ENCODE measurements at regions not wholly inside any gene's neighbourhood (a gene's known extent, or its start where the extent isn't known, plus 50 kb on each side); places are given as distances from the start of the nearest gene placed in this dataset.

DNA sequence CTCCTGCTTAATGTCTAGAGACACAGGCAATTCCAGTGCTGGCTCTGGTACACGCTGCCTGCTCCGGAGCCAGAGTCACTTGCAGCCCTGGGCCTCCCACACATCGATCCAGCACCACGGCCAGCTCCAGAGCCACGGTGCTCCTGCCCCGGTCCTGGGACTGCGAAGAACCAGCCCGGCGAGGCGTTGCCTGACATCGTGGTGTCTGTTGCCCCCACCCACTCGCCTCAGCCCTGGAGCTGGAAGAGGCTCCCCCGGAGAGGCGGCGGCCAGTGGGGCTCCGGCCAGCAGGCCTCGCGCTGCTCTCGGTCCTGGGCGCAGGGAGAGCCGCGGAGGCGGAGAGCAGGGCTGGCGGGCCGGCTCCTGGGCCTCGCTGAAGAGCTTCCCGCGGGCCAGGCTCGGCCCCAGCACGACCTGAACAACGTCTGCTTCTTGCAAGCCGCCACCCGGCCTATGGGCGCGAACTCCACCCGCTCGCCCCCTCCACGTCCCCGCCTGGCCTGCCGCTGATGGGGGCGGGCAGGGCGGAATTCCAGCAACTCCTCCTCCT, 364.8 kb downstream of the CEP170 start:
- H3K79me1 ChIP-seq (ENCODE audit: low read depth, low read length): no peaks in the 10 kb centered on the region
- H3K27ac ChIP-seq (ENCODE audit: low read depth, low read length): no peak overlapping the region
- H3K4me1 ChIP-seq (replicated peaks in 1 of 4; ENCODE audit: control insufficient read depth in 3 of 4, insufficient read depth in 4 of 4, low read length in 3 of 4): peaks cover 0 to 2% (median 0%) of the 10 kb centered on the region in 4 experiments; a peak in 1 of 7 replicates
- no peaks in the 10 kb centered on the region for H3K36me3 ChIP-seq (ENCODE audit: control insufficient read depth in 2 of 4, insufficient read depth in 4 of 4, low read length in 3 of 4)
- no peak overlapping the region for H4K5ac ChIP-seq (ENCODE audit: insufficient read length, low read depth, low read length)
- no peak overlapping the region for H2AK5ac ChIP-seq (ENCODE audit: low read depth, low read length)
- 0 out of 2 replicates have a peak, but pooled peaks cover 3% of the 10 kb centered on the region for H3K23me2 ChIP-seq (ENCODE audit: low read depth, low read length)
- H3K56ac ChIP-seq (replicated peaks; ENCODE audit: insufficient read length, low read depth, low read length): no peak overlapping the region
- H2BK20ac ChIP-seq (ENCODE audit: low read length): no peak overlapping the region
- H2BK5ac ChIP-seq (ENCODE audit: low read depth, low read length): no peak overlapping the region
- no peak overlapping the region for H4K8ac ChIP-seq (ENCODE audit: extremely low read depth, insufficient read depth, low read length)
- no peak overlapping the region for H3K14ac ChIP-seq (ENCODE audit: insufficient read length)
- H2BK15ac ChIP-seq (ENCODE audit: low read length): no peak overlapping the region
- ChIA-PET POLR2A (ENCODE audit: partially characterized antibody) (no interaction called here), CTCF (ENCODE audit: partially characterized antibody) (no interaction called here)
- no peaks in the 10 kb centered on the region for H3K79me2 ChIP-seq (ENCODE audit: control insufficient read depth in 1 of 2, insufficient read depth in 2 of 2, low read length in 2 of 2)
- H4K20me1 ChIP-seq (replicated peaks in 1 of 2; ENCODE audit: control insufficient read depth in 1 of 2, insufficient read depth in 2 of 2, low read length in 2 of 2): no peaks in the 10 kb centered on the region
- no peak overlapping the region for H3K4ac ChIP-seq (replicated peaks; ENCODE audit: insufficient read length, low read depth, low read length)
- H3K4me2 ChIP-seq (ENCODE audit: insufficient read depth in 1 of 2, low read depth in 2 of 2, low read length in 2 of 2): peak overlapping the region; percentile 20 to 78; a peak in 3 of 4 replicates
- no peak overlapping the region for H3K18ac ChIP-seq (ENCODE audit: extremely low read depth, low read length)
- no peak overlapping the region for H3K9ac ChIP-seq (replicated peaks in 1 of 4; ENCODE audit: extremely low read depth in 1 of 4, low read depth in 3 of 4, low read length in 3 of 4)
- H3K4me3 ChIP-seq (ENCODE audit: extremely low read depth in 1 of 4, insufficient read depth in 2 of 4, low read depth in 3 of 4, low read length in 4 of 4): peak overlapping the region in 1 of 4 experiments; percentile 51; a peak in 4 of 8 replicates
- DNase-seq (ENCODE audit: low read depth in 1 of 2, low spot score in 2 of 2): peak; percentile 51 to 87
- H2AFZ ChIP-seq (ENCODE audit: low read length): no peak overlapping the region
- H4K91ac ChIP-seq (replicated peaks; ENCODE audit: insufficient read length, low read length): no peak overlapping the region
- no peak overlapping the region for H2BK120ac ChIP-seq (replicated peaks; ENCODE audit: low read depth, low read length)
- FAIRE-seq: no peak
- 11% methylated on average over 9 of the region's 42 CpGs; no CpG with 5 or more reads in 1 of the 2 experiments for WGBS, 2 experiments (ENCODE audit: extremely low coverage in 1 of 2, insufficient coverage in 1 of 2, insufficient read length in 1 of 2, insufficient replicate concordance in 2 of 2, low coverage in 1 of 2, low lambda C conversion rate in 2 of 2, missing lambda C conversion rate in 1 of 2)
- no peak overlapping the region for H2BK12ac ChIP-seq (ENCODE audit: low read depth, low read length)
- no peak overlapping the region for H3K23ac ChIP-seq (ENCODE audit: insufficient read length)
- no peaks in the 10 kb centered on the region for H3K27me3 ChIP-seq (replicated peaks in 1 of 4; ENCODE audit: control insufficient read depth in 3 of 4, extremely low read depth in 1 of 4, insufficient read depth in 3 of 4, low read length in 3 of 4)
- no peaks in the 10 kb centered on the region for H3K9me3 ChIP-seq (ENCODE audit: insufficient read depth in 2 of 2, low read depth in 1 of 2, low read length in 1 of 2)
- TF ChIP-seq BRCA1 (IDR thresholded peaks at IDR 0.05; ENCODE audit: low read depth, low read length): no peak
- TF ChIP-seq POLR2A (IDR thresholded peaks at IDR 0.05; ENCODE audit: control extremely low read depth in 1 of 2, low read depth in 2 of 2, low read length in 2 of 2): no peak
- no peak for TF ChIP-seq NRF1 (IDR thresholded peaks at IDR 0.05; ENCODE audit: low read depth, low read length)
- no peak for TF ChIP-seq NANOG (IDR thresholded peaks at IDR 0.05; ENCODE audit: insufficient read depth, low read depth, low read length, poor library complexity, severe bottlenecking)
- TF ChIP-seq CHD2 (IDR thresholded peaks at IDR 0.05; ENCODE audit: low read length): no peak
- peak; percentile 54; the same call in 1 of the 2 replicates for TF ChIP-seq TEAD4 (IDR thresholded peaks at IDR 0.05; ENCODE audit: low read depth, low read length)
- no peak for TF ChIP-seq SIRT6 (IDR thresholded peaks at IDR 0.05; ENCODE audit: low read length)
- peak; percentile 60 for TF ChIP-seq KDM4A (IDR thresholded peaks at IDR 0.05; ENCODE audit: low read depth, low read length, severe bottlenecking)
- no peak for TF ChIP-seq POLR2AphosphoS5 (IDR thresholded peaks at IDR 0.05; ENCODE audit: low read depth, low read length)
- peak; percentile 49 to 69; a peak in 1 of 4 replicates for TF ChIP-seq SIN3A (conservative IDR thresholded peaks at IDR 0.05 in 1 of 2, IDR thresholded peaks at IDR 0.05 in 1 of 2; ENCODE audit: low read depth in 1 of 2, low read length in 2 of 2)
- TF ChIP-seq TAF7 (optimal IDR thresholded peaks at IDR 0.05; ENCODE audit: borderline replicate concordance, low read depth, low read length): no peak
- TF ChIP-seq TBP (IDR thresholded peaks at IDR 0.05; ENCODE audit: low read depth, low read length): peak; percentile 88
